HFFc6 (cell line): ENCODE measurements at regions not wholly inside any gene's neighbourhood (a gene's known extent, or its start where the extent isn't known, plus 50 kb on each side); places are given as distances from the start of the nearest gene placed in this dataset.

Source experiments
- DNase-seq: peaks from one replicate; pipeline ENCODE4 v3.0.0-alpha.2; 2018
- H3K27ac Mint-ChIP-seq: 2 replicates; pipeline ENCODE4 v1.8.0; 2020; ENCODE audit warnings: mild to moderate bottlenecking, mixed read lengths
- H3K27me3 Mint-ChIP-seq: 2 replicates; pipeline ENCODE4 v1.8.0; 2021; ENCODE audit warnings: mild to moderate bottlenecking, moderate library complexity, mixed read lengths; ENCODE audit not compliant: insufficient read depth
- H3K36me3 Mint-ChIP-seq: 2 replicates; pipeline ENCODE4 v1.8.0; 2021; ENCODE audit warnings: low read depth, mixed read lengths
- H3K4me1 Mint-ChIP-seq: 2 replicates; pipeline ENCODE4 v1.8.0; 2020; ENCODE audit warnings: low read depth, mixed read lengths
- H3K4me3 Mint-ChIP-seq: 2 replicates; pipeline ENCODE4 v1.8.0; 2020; ENCODE audit warnings: mild to moderate bottlenecking, moderate library complexity, mixed read lengths
- H3K9me3 Mint-ChIP-seq: 2 replicates; pipeline ENCODE4 v1.8.0; 2020; ENCODE audit warnings: mild to moderate bottlenecking, mixed read lengths
- CTCF ChIP-seq: fragments of 200-600 bp; sonication (generic); IDR thresholded peaks from 2 replicates; pipeline ENCODE4 v1.5.0; 2021; ENCODE audit warnings: antibody characterized with exemption, mild to moderate bottlenecking

- peaks cover 27% of the 10 kb centered on the region for H3K9me3 Mint-ChIP-seq
- no peaks in the 10 kb centered on the region for H3K4me1 Mint-ChIP-seq
- no peaks in the 10 kb centered on the region for H3K36me3 Mint-ChIP-seq
Observed at GRCh38 chr2:6401301-6401700, 464.4 kb downstream of the CMPK2 start.

GRCh38 chr2:6408057-6408456 lies 457.6 kb downstream of the CMPK2 start:
- no peaks in the 10 kb centered on the region for H3K36me3 Mint-ChIP-seq
- H3K27me3 Mint-ChIP-seq = no peaks in the 10 kb centered on the region; the same call in 1 of the 2 replicates
- no peak for TF ChIP-seq CTCF
- H3K4me3 Mint-ChIP-seq = no peak overlapping the region
- peaks cover 20% of the 10 kb centered on the region for H3K9me3 Mint-ChIP-seq
- no peak for DNase-seq
- no peak overlapping the region for H3K27ac Mint-ChIP-seq
- no peaks in the 10 kb centered on the region for H3K4me1 Mint-ChIP-seq

More at GRCh38 chr2:6401301-6401700, 464.4 kb downstream of the CMPK2 start:
- TF ChIP-seq CTCF = no peak
- Mint-ChIP-seq H3K27me3 (no peaks in the 10 kb centered on the region), H3K27ac (no peak overlapping the region), H3K4me3 (no peak overlapping the region)
- no peak for DNase-seq

GRCh38 chr2:6410313-6410712 lies 455.4 kb downstream of the CMPK2 start:
- no peak overlapping the region for H3K4me3 Mint-ChIP-seq
- H3K27ac Mint-ChIP-seq = no peak overlapping the region
- H3K9me3 Mint-ChIP-seq = peaks cover 19% of the 10 kb centered on the region
- H3K4me1 Mint-ChIP-seq = no peaks in the 10 kb centered on the region
- no peak for TF ChIP-seq CTCF
- no peak for DNase-seq
- H3K36me3 Mint-ChIP-seq = peaks cover 4% of the 10 kb centered on the region
- no peaks in the 10 kb centered on the region; the same call in 1 of the 2 replicates for H3K27me3 Mint-ChIP-seq

- DNase-seq = no peak
- Mint-ChIP-seq H3K36me3 (peaks cover 6% of the 10 kb centered on the region), H3K27me3 (no peaks in the 10 kb centered on the region; the same call in 1 of the 2 replicates), H3K27ac (no peak overlapping the region), H3K9me3 (peaks cover 22% of the 10 kb centered on the region), H3K4me3 (no peak overlapping the region), H3K4me1 (no peaks in the 10 kb centered on the region)
- TF ChIP-seq CTCF = no peak
Observed at GRCh38 chr2:6412533-6413091, 453.1 kb downstream of the CMPK2 start.

GRCh38 chr2:6417050-6417449 lies 448.7 kb downstream of the CMPK2 start:
- H3K27me3 Mint-ChIP-seq = no peaks in the 10 kb centered on the region

More at GRCh38 chr2:6417050-6417449, 448.7 kb downstream of the CMPK2 start:
- no peak for TF ChIP-seq CTCF
- Mint-ChIP-seq H3K4me3 (no peak overlapping the region), H3K36me3 (peaks cover 6% of the 10 kb centered on the region), H3K9me3 (peaks cover 14% of the 10 kb centered on the region), H3K27ac (no peak overlapping the region), H3K4me1 (no peaks in the 10 kb centered on the region)
- no peak for DNase-seq
